HUES6 (cell line): ENCODE measurements at regions not wholly inside any gene's neighbourhood (a gene's known extent, or its start where the extent isn't known, plus 50 kb on each side); places are given as distances from the start of the nearest gene placed in this dataset.

Experiments
- H3K27ac ChIP-seq: 2 replicates; pipeline ENCODE4 v1.7.0; 2013; ENCODE audit warnings: low read depth, mild to moderate bottlenecking, low read length, inconsistent platforms
- H3K27me3 ChIP-seq: 2 replicates; pipeline ENCODE4 v1.6.1; 2013; ENCODE audit warnings: low read length; ENCODE audit not compliant: control insufficient read depth, insufficient read depth
- H3K36me3 ChIP-seq: 2 replicates; pipeline ENCODE4 v1.6.1; 2013; ENCODE audit warnings: low read length; ENCODE audit not compliant: control insufficient read depth, insufficient read depth
- H3K4me1 ChIP-seq: 2 replicates; pipeline ENCODE4 v1.6.1; 2013; ENCODE audit warnings: low read length; ENCODE audit not compliant: control insufficient read depth, insufficient read depth
- H3K4me3 ChIP-seq: 2 replicates; pipeline ENCODE4 v1.5.1; 2013; ENCODE audit warnings: low read depth, low read length
- H3K9ac ChIP-seq: one replicate; pipeline ENCODE4 v1.6.1; 2013; ENCODE audit warnings: mild to moderate bottlenecking, low read length
- H3K9me3 ChIP-seq: 2 replicates; pipeline ENCODE4 v1.6.1; 2013; ENCODE audit warnings: low read depth, low read length; ENCODE audit not compliant: control insufficient read depth, insufficient read depth

DNA sequence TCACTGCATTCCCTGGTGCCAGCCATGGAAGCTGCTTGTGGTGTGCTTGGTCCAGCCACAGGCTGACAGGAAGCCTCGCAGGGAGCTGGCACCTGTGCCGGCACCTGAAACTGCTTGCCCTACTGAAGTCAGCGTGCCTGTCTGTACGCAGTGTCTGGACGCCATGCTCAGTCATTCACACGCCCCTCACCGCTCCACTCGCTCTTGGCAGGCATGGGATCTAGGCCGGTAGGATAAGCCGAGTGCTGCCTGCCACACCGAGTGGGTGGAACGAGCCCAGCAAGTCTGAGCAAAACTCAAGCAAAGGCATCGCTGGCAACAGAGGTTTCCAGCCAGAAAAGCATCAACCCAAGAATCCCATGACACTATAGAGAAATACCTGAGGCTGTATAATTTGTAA is 350.6 kb downstream of the CDH11 start:
- Histone ChIP-seq H3K9me3 (no peaks in the 10 kb centered on the region), H3K9ac (no peak overlapping the region), H3K36me3 (no peaks in the 10 kb centered on the region), H3K4me1 (no peaks in the 10 kb centered on the region), H3K27me3 (no peaks in the 10 kb centered on the region), H3K4me3 (no peak overlapping the region), H3K27ac (no peak overlapping the region)

DNA sequence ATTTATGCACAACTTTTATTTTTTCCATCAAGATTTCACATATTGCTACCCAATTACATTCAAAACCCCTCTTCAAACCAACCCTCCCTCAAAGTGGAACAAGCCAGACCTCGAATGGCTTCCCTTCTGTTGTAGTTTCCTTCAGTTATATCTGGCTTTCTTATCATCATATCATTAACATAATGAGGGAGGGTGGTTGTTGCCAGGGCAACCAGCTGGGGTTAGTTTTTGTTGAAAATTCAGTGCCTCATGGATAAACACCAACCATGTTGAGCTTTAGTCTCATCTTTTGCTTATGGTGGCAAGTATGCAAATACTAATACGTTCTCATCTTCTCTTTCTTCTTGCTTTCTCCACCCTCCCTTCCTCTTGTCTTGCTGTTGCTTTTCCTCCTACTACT is 359.7 kb downstream of the CDH11 start:
- Histone ChIP-seq H3K4me1 (no peaks in the 10 kb centered on the region), H3K9ac (no peak overlapping the region), H3K27ac (no peak overlapping the region), H3K36me3 (no peaks in the 10 kb centered on the region), H3K4me3 (no peak overlapping the region), H3K27me3 (no peaks in the 10 kb centered on the region), H3K9me3 (no peaks in the 10 kb centered on the region)

DNA sequence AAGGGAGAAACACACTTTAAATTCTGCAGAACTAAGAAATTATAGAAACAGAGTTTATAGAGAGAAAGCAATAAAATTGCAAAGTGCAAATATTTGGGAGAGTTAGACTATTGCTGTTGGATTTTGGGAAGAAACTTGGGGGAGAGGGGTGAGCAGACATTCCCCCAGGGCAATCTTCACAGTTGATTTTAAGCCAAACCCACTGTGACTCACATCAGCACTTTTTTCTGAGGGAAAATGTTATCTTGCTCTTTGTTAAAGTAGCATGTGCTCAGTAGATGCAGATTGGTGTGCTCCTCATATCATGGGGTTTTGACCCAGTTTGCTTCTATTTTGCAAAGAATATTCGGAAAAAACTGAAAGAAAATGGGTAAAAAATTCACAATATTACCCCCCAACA is 367.6 kb downstream of the CDH11 start:
- Histone ChIP-seq H3K9me3 (no peaks in the 10 kb centered on the region), H3K27ac (no peak overlapping the region), H3K4me3 (no peak overlapping the region), H3K27me3 (no peaks in the 10 kb centered on the region), H3K4me1 (no peaks in the 10 kb centered on the region), H3K36me3 (no peaks in the 10 kb centered on the region), H3K9ac (no peak overlapping the region)

DNA sequence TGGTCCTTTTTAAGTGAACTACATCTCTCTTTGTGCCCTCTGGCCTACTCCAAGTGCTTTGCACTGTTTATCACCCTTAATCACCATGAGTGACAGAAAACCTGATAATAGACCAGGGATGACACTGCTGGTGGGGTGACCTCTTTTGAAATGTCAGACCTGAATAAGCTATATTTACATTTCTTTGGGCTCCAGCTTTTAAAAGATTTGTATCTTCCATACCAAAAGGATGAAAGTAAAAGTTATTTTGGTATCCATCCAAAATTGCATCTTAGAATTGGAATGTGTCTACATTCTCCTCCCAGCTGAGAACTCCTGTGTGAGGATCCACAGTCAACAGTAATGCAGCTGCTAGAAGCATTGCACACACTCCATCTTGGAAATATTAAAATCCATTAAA is 370.0 kb downstream of the CDH11 start:
- Histone ChIP-seq H3K4me1 (no peaks in the 10 kb centered on the region), H3K27ac (no peak overlapping the region), H3K9ac (no peak overlapping the region), H3K36me3 (no peaks in the 10 kb centered on the region), H3K27me3 (no peaks in the 10 kb centered on the region), H3K9me3 (no peaks in the 10 kb centered on the region), H3K4me3 (no peak overlapping the region)

DNA sequence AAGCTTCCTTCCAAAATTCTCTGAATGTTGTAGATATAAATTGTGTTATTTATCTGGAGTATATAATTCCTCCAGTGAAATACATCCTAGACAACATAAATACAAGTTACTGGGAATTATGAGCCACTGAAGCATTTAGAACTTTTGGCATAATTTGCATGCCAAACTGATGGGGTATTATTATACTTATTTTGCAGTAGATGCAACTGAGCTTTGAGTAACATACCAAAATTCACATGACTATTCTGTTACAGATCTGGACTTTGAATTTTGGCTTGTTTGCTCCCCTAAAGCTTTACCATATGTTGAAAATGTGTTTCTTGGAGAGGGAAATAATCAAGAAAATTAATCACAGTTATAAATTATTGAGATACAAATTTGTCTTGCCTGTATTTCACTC is 372.5 kb downstream of the CDH11 start:
- Histone ChIP-seq H3K9me3 (no peaks in the 10 kb centered on the region), H3K4me3 (no peak overlapping the region), H3K27ac (no peak overlapping the region), H3K9ac (no peak overlapping the region), H3K4me1 (0 out of 2 replicates have a peak, but pooled peaks cover 6% of the 10 kb centered on the region), H3K36me3 (no peaks in the 10 kb centered on the region), H3K27me3 (no peaks in the 10 kb centered on the region)

DNA sequence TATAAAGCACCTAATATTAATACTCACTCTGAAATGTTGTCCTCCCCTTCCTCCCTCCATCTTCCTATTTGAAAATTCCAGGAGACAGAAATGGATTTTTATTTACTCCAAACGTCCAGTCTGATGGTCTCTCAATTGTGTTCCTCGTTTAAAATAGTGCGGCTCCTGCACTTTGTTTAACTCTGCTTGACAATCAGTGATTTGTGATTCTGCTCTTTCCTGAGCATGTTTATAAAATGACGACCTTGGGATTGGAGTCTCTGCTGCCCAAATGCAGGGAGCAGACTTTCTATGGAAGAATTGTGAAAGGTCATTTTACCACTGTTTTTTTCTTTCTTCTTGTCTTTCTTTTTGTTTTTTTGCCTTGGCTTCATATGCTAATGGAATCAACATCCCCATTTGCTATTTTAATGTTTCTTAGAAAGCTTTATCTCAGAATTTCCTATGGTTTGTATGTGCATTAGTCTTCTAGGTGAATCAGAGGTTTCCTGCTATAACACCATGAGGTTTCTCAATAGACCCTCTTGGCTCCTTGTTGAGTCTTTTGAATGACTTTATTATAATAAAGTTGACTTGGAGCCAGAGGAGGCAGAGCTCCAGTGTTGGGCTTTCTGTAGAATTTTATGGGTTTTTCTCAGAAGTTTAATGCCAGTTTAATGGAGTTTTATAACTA is 376.5 kb downstream of the CDH11 start:
- H3K9me3 ChIP-seq: no peaks in the 10 kb centered on the region
- no peaks in the 10 kb centered on the region for H3K27me3 ChIP-seq

DNA sequence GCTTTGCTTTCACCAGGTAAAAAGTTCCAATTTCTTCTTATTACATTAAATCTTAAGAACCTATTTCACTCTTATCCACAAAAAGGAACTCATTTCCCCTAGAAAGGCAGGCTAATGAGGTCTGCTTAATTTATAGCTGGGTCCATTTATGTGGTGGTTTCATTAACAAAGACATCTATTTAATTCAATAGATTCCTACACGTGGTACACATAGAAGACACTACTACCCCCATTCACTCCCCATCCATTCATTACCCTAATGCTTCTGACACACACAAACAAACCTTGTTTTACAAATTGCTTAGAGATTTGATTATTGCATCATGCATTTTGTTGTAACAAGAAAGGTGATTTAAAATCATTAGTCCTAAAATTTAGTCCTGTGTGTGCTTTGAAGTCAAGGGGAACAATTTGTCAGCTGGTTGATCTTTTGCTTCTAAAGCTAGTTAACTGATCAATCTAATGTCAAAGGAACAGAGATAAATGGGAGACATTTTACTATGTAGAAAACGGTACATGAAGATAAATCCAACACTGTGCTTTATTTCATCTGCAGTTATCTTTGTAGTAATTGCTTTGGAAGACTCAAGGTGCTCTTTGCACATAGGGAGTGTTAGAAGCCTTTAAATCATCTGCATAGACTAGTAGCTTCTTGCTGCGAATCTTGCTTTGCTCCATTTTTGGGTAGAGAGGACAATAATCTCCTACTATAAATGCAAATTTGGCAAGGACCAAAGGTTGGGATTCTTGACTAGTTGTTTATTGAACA is 379.2 kb downstream of the CDH11 start:
- no peaks in the 10 kb centered on the region for H3K9me3 ChIP-seq
- H3K4me1 ChIP-seq: 0 out of 2 replicates have a peak, but pooled peaks cover 6% of the 10 kb centered on the region
- H3K27me3 ChIP-seq: no peaks in the 10 kb centered on the region
- H3K4me3 ChIP-seq: no peak overlapping the region
- no peak overlapping the region for H3K9ac ChIP-seq
- no peak overlapping the region for H3K27ac ChIP-seq
- H3K36me3 ChIP-seq: no peaks in the 10 kb centered on the region

More for the DNA sequence above, 376.5 kb downstream of the CDH11 start:
- no peak overlapping the region for H3K9ac ChIP-seq
- H3K4me3 ChIP-seq: no peak overlapping the region
- H3K27ac ChIP-seq: no peak overlapping the region
- H3K4me1 ChIP-seq: 0 out of 2 replicates have a peak, but pooled peaks cover 6% of the 10 kb centered on the region
- no peaks in the 10 kb centered on the region for H3K36me3 ChIP-seq

DNA sequence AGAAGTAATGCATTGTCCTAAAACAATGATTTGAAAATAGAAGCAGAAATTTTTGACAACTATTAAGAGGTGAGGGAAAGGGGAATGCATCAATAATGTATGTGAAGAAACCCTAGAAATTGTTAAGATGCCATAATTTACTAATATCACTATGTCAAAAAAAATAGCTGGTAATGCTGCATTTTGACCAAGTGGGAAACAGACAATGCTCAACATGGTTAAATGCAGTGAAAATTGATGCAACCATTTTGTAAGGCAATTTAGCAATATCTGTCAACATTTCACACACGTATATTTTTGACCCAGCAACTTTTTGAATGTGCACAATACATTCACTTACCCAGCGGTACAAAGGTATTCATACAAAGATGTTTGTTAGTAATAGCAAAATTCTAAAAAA is 381.6 kb downstream of the CDH11 start:
- no peaks in the 10 kb centered on the region for H3K9me3 ChIP-seq

DNA sequence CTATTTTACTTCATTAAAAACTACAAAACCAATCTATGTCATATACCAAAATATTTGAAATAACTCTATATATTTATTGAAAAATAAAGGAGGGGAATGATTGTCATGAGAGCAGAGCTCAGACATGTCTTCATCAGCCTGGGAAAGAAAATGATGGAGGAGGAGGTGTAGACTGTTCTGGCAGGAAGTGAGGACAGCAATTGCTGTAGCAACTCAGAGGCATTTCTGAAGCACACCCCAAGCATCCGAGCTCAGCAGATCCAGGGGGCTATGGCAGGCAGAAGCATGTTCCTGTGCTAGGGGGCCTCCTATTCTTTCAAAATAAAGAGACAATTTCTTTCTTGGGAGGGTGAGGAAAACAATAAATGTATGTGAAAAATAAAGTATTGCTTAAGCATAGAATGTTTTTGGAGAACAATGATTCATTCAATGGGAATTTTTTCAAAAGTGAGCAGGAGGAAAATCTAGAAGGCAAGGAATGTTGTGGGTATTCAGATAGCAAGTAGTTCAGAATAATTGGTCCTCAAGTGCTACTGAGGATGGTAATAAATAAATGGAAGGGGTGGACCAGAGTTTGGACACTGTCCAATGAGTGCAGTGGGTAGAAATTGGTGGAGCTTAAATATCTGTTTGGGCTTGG is 383.4 kb downstream of the CDH11 start:
- Histone ChIP-seq H3K36me3 (no peaks in the 10 kb centered on the region), H3K27me3 (no peaks in the 10 kb centered on the region), H3K9ac (no peak overlapping the region), H3K4me1 (no peaks in the 10 kb centered on the region), H3K4me3 (no peak overlapping the region), H3K9me3 (no peaks in the 10 kb centered on the region), H3K27ac (no peak overlapping the region)

More for the DNA sequence above, 381.6 kb downstream of the CDH11 start:
- no peaks in the 10 kb centered on the region for H3K27me3 ChIP-seq
- no peak overlapping the region for H3K9ac ChIP-seq
- H3K36me3 ChIP-seq: no peaks in the 10 kb centered on the region
- no peaks in the 10 kb centered on the region for H3K4me1 ChIP-seq
- H3K4me3 ChIP-seq: no peak overlapping the region
- H3K27ac ChIP-seq: no peak overlapping the region

DNA sequence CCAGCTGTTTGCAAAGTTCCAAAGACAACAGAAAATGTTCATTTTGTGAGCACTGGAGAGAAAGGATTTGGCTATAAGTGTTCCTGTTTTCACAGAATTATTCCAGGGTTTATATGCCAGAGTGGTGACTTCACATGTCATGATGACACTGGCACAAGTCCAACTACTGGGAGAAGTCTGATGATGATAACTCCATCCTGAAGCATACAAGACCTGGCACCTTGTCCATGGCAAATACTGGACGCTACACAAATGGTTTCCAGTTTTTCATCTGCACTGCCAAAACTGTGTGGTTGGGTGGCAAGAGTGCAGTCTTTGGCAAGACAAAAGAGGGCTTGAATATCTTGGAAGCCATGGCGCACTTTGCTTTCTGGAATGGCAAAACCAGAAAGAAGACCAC is 385.0 kb downstream of the CDH11 start:
- H3K36me3 ChIP-seq: no peaks in the 10 kb centered on the region
- H3K27me3 ChIP-seq: no peaks in the 10 kb centered on the region
- H3K4me1 ChIP-seq: no peaks in the 10 kb centered on the region
- no peak overlapping the region for H3K4me3 ChIP-seq
- H3K9ac ChIP-seq: no peak overlapping the region
- H3K27ac ChIP-seq: no peak overlapping the region
- no peaks in the 10 kb centered on the region for H3K9me3 ChIP-seq

DNA sequence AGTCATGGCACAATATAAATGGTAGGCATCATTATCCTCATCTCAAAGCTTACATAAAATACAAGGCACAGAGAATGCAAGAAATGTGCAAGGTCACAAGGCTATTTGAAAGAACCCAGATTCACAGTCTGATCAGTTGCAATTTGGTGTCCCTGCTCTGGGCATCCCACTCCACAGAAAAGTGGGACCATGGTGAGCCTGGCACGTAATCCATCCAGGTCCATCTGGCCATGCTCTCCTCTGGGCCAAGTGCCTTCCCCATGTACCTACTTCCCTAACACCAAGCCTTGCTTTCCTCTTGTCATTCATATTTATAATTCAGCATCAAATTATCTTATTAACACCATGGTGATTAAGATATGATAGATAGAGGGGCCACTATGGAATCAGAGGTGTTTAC is 390.0 kb downstream of the CDH11 start:
- Histone ChIP-seq H3K9me3 (no peaks in the 10 kb centered on the region), H3K4me1 (no peaks in the 10 kb centered on the region), H3K27ac (no peak overlapping the region), H3K9ac (no peak overlapping the region), H3K36me3 (no peaks in the 10 kb centered on the region), H3K27me3 (no peaks in the 10 kb centered on the region), H3K4me3 (no peak overlapping the region)
